ENCODE measurements at regions not wholly inside any gene's neighbourhood (a gene's known extent, or its start where the extent isn't known, plus 50 kb on each side); places are given as distances from the start of the nearest gene placed in this dataset.

GRCh38 chr1:67635055-67635809 lies 49.8 kb upstream of the GADD45A start:
- TF ChIP-seq POLR2A (IDR thresholded peaks at IDR 0.05): no peak
- no peak for TF ChIP-seq CTCF (IDR thresholded peaks at IDR 0.05)
